GM21723 (cell line): ENCODE measurements at regions not wholly inside any gene's neighbourhood (a gene's known extent, or its start where the extent isn't known, plus 50 kb on each side); places are given as distances from the start of the nearest gene placed in this dataset.

Experiments used
- ATAC-seq: cut with Tn5 transposase; IDR thresholded peaks from one replicate; pipeline ENCODE4 v1.9.1; 2021; ENCODE audit warnings: mild to moderate bottlenecking, moderate library complexity; ENCODE audit not compliant: unreplicated experiment

GRCh38 chr20:12617076-12617475 lies 391.7 kb upstream of the SPTLC3 start:
- ATAC-seq = no peak

DNA sequence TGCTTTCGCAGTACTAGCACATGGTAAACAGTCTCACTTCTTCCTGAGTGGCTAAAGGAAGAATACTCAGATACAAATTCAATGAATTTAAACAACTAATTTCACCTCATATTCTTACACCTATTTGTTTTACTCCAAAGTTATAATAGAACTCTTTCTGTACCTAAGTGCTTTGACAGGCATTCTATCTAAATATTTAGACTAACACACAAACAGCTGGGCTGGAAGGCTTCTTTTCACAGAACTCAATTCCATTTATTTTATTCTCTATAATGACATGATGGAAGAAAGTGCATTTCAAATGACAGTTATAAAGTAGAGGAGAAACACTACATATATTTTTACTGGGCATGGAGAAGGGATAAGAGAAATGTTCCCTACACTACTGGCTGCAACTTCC lies 384.9 kb upstream of the SPTLC3 start:
- no peak for ATAC-seq

- no peak for ATAC-seq
These were observed 381.3 kb upstream of the SPTLC3 start for GRCh38 chr20:12627485-12627884.

- no peak for ATAC-seq
These were observed 370.0 kb upstream of the SPTLC3 start for GRCh38 chr20:12638633-12639312.

- ATAC-seq = no peak
These were observed 368.5 kb upstream of the SPTLC3 start for GRCh38 chr20:12640251-12640650.

DNA sequence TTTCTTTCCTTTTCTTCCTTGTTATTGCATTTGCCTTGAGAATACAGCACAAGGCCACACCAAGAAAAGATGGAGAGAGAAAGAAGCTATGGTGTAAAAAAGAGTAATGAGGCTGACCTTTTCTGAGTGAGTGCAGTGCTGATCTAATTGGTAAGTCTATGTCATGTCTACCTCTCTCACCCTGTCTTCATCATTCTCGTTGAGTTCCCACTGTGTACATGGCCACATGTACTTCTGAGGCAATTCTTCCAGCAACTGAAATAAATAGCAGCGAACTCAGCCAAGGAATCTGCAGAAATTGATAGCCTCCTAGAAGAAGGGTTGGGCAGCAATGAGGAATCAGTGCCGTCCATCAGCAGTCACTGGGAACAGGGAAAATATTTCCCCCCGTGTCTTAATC lies 367.2 kb upstream of the SPTLC3 start:
- ATAC-seq = no peak

- no peak for ATAC-seq
These were observed 364.3 kb upstream of the SPTLC3 start for GRCh38 chr20:12644461-12644860.

DNA sequence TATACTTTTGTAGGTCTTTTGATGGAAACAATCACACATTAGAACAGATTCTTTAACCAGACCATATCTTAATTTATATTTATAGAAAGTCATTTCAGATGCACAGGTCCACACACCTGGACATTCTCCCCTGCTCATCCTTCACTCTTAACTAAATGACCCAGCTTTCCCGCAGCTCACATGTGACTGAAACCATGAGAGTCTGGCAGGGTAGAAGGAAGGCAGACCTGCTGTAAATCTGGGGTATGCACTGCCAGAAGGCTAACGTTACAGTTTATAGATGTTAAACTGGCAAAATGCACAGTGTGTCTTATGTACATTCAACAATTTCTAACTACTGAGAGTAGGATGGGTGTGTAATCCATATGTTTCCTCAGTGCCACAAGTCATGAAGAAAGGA lies 359.5 kb upstream of the SPTLC3 start:
- ATAC-seq = no peak

DNA sequence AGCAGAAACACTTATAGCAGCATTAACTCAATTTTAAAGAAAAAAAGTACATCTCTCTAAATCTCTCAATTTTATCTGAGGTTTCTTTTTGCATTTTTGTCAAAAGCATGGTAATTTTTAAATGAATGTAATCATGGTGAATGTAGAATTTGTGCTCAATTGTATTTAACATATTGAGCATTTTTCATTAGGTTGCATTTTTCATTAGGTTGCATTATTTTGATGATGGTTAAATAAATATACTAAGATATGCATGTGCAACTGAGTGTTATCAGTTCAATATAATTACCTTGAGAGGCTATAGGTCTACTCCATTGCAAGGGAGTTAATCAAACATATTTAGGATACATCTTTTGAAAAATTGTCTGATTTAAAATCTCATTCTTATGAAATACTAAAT lies 355.1 kb upstream of the SPTLC3 start:
- no peak for ATAC-seq

GRCh38 chr20:12659942-12660341 lies 348.8 kb upstream of the SPTLC3 start:
- no peak for ATAC-seq

DNA sequence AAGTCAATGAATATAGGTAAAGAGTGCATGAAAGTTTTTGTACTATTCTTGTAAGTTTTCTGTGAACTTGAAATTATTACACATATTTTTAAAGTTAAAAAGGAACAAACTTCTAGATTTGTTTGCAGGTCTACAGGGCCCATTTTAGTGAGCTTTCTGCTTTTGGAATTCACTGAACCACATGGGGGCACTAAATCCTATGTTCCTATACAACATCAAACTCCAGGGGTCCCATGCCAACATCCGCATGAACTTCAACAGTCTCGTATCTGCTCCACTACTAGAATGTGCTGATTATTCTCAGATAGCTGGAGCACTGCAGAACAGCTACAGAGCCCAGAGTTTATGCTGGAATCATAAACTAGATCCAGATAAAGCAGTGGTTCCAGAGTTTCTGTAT lies 347.9 kb upstream of the SPTLC3 start:
- no peak for ATAC-seq

DNA sequence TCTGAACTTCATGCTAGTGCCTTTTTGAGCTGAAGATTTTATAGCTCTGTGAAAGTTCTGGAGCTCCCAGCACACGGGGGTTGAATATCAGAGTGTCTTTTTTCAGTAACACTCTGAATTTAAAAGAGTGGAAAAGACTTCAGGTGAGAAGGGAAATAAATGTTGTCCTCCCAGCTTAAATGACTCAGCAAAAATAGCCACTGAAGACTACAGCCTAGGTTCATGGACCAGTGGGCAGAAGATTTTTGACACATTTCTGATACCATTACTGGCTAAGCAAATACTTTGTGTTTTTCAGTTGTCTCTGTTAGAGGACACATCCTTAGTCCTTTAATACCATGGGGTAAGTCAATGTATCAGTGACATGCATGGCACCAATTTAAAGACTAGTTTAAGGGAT lies 338.5 kb upstream of the SPTLC3 start:
- ATAC-seq = no peak

GRCh38 chr20:12673352-12673751 lies 335.4 kb upstream of the SPTLC3 start:
- ATAC-seq = no peak

DNA sequence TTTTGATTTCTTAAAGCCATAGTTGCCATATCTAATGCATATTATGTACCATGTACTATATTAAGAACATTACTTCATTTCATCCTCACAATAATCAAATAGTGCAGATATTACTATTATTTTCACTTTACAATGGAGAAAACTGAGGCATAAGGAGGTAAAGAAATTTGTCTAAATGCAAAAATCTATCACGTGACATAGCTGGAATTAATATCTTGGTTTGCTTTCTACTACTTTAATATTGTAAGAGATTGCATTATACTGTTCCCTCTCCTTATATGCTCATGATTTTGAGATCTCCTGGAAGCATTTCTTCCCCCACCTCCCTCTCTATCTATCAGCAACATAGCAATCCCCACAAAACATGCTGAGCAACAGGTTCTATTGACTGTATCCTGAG lies 330.8 kb upstream of the SPTLC3 start:
- no peak for ATAC-seq

- ATAC-seq = no peak
These were observed 329.3 kb upstream of the SPTLC3 start for GRCh38 chr20:12679447-12679846.

DNA sequence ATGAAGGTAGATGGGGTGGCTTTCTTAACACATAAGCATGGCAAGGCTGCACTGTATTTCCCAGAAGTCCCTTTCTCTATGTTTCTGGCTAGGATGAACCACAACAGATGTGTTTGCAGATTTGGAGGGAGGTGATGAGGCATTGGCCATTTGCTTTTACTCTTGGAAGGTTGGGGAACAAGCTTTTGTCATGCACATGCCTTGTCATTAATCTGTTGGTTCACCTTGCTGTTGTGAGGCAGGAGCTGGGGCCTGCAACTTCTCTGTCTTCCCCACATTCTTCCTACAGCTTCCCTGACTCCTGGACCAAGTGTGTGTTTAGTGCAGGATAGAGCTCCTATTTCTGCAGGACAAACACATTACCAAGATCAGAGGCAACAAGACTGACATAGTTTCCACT lies 326.2 kb upstream of the SPTLC3 start:
- ATAC-seq = no peak

- no peak for ATAC-seq
These were observed 321.3 kb upstream of the SPTLC3 start for GRCh38 chr20:12687476-12687875.

- ATAC-seq = no peak
These were observed 312.8 kb upstream of the SPTLC3 start for GRCh38 chr20:12695937-12696336.

- no peak for ATAC-seq
These were observed 310.0 kb upstream of the SPTLC3 start for GRCh38 chr20:12698817-12699216.

- ATAC-seq = no peak
These were observed 309.2 kb upstream of the SPTLC3 start for GRCh38 chr20:12699374-12700228.

DNA sequence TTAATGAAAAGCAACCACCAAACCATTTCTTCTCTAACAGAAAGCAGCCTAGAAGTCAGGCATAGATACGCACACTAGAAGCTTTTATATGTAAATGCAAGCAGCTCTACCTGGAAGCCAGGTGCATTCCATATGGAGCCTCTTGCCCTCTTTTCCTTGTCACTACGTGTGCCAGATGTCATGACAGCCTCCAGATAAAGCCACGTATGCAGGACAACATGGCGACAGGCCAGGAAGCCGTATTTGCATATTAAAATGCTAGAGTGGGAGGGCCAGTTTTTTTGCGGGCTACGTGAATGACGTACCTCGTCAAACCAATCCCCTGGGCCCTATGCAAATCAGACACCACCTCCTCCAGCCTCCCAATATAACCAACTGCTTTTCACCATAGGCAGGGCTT lies 308.1 kb upstream of the SPTLC3 start:
- no peak for ATAC-seq

DNA sequence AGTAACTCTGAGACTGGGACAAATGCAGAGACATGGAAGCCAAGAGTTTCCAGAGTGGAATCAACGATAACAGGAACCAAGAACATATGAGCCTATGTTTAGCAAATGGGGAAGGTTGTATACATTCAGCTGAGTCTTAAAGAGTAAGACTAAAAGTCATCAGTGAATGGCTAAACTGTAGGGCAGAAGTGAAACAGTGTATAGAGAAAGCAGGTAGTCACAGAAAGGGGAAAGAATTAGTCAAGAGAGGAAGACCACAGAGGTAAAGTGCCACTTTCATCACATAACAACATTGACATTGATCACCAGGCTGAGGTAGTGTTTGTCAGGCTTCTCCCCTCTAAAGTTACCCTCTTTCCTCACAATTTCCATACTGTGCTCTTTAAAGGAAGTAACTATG lies 306.5 kb upstream of the SPTLC3 start:
- no peak for ATAC-seq
